ENCODE measurements at regions not wholly inside any gene's neighbourhood (a gene's known extent, or its start where the extent isn't known, plus 50 kb on each side); places are given as distances from the start of the nearest gene placed in this dataset.

DNA sequence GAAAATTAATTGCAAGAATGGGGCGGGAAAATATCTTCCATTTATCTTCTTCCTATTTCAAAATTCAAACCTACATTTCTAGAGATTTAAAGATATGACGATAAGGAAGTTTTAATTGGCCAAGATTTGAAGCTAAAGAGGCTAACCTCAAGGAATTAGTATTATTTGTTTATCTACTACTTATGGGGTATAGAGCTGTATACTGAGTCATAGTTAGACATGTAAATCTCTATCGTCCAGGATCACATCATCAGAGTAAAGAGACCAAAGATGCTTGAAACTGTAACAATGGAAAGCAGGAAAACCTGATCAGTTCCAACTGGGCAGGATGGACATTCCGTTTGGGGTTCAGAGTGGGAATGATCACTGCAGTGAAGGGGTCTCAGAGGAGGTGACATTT is 95.2 kb upstream of the KLF7 start:
- TF ChIP-seq, protein P1, sequence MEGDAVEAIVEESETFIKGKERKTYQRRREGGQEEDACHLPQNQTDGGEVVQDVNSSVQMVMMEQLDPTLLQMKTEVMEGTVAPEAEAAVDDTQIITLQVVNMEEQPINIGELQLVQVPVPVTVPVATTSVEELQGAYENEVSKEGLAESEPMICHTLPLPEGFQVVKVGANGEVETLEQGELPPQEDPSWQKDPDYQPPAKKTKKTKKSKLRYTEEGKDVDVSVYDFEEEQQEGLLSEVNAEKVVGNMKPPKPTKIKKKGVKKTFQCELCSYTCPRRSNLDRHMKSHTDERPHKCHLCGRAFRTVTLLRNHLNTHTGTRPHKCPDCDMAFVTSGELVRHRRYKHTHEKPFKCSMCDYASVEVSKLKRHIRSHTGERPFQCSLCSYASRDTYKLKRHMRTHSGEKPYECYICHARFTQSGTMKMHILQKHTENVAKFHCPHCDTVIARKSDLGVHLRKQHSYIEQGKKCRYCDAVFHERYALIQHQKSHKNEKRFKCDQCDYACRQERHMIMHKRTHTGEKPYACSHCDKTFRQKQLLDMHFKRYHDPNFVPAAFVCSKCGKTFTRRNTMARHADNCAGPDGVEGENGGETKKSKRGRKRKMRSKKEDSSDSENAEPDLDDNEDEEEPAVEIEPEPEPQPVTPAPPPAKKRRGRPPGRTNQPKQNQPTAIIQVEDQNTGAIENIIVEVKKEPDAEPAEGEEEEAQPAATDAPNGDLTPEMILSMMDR (IDR thresholded peaks at IDR 0.05) = no peak
- TF ChIP-seq POLR2A (IDR thresholded peaks at IDR 0.05) = no peak

Measured in adrenal gland (tissue), 5 donors.